Loucy (cell line): ENCODE measurements at regions not wholly inside any gene's neighbourhood (a gene's known extent, or its start where the extent isn't known, plus 50 kb on each side); places are given as distances from the start of the nearest gene placed in this dataset.
"Not testable (repeated sequence)": the region's sequence is repeated elsewhere in the genome, so short reads cannot be mapped to it uniquely, and the experiment has no call there.

Experiments used
- H2AFZ ChIP-seq: fragments of 200-600 bp; sonication (generic); 2 replicates; pipeline ENCODE4 v1.6.0; 2016; ENCODE audit warnings: antibody characterized with exemption, mild to moderate bottlenecking, low read length, moderate library complexity
- H3F3A ChIP-seq: fragments of 200-600 bp; 2 replicates; pipeline ENCODE4 v1.6.0; 2016; ENCODE audit warnings: antibody characterized with exemption, low read depth, mild to moderate bottlenecking
- H3K27me3 ChIP-seq: fragments of 200-600 bp; sonication (generic); 2 replicates; pipeline ENCODE4 v1.6.1; 2014; ENCODE audit warnings: low read length, mild to moderate bottlenecking; ENCODE audit not compliant: insufficient read depth, poor library complexity, severe bottlenecking
- H3K36me3 ChIP-seq: fragments of 200-600 bp; sonication (generic); 2 replicates; pipeline ENCODE4 v1.6.1; 2016; ENCODE audit warnings: low read length; ENCODE audit not compliant: insufficient read depth
- H3K4me1 ChIP-seq: fragments of 200-600 bp; sonication (generic); 2 replicates; pipeline ENCODE4 v1.5.1; 2014; ENCODE audit warnings: low read length, mild to moderate bottlenecking; ENCODE audit not compliant: insufficient read depth, poor library complexity, severe bottlenecking
- H3K4me2 ChIP-seq: fragments of 200-600 bp; sonication (generic); 2 replicates; pipeline ENCODE4 v1.6.0; 2014; ENCODE audit warnings: antibody characterized with exemption, low read length, low read depth, mild to moderate bottlenecking; ENCODE audit not compliant: poor library complexity, severe bottlenecking
- H3K4me3 ChIP-seq: fragments of 200-600 bp; sonication (generic); 2 replicates; pipeline ENCODE4 v1.5.1; 2014; ENCODE audit warnings: low read length, mild to moderate bottlenecking, mixed read lengths; ENCODE audit not compliant: poor library complexity, severe bottlenecking
- H3K79me2 ChIP-seq: fragments of 200-600 bp; sonication (generic); 2 replicates; pipeline ENCODE4 v1.6.1; 2014; ENCODE audit warnings: low read length; ENCODE audit not compliant: insufficient read depth
- H3K9ac ChIP-seq: fragments of 200-600 bp; sonication (generic); 2 replicates; pipeline ENCODE4 v1.6.0; 2014; ENCODE audit warnings: mild to moderate bottlenecking, low read depth, low read length, moderate library complexity; ENCODE audit not compliant: poor library complexity, severe bottlenecking
- H3K9me2 ChIP-seq: fragments of 200-600 bp; sonication (generic); replicated peaks from 2 replicates; pipeline ENCODE4 v1.6.1; 2016; ENCODE audit warnings: low read depth, low read length, mixed read lengths
- H3K9me3 ChIP-seq: fragments of 200-600 bp; sonication (generic); 2 replicates; pipeline ENCODE4 v1.6.1; 2014; ENCODE audit warnings: mild to moderate bottlenecking, antibody characterized with exemption, low read length, low read depth; ENCODE audit not compliant: insufficient read depth
- H4K20me1 ChIP-seq: fragments of 200-600 bp; sonication (generic); 2 replicates; pipeline ENCODE4 v1.6.0; 2014; ENCODE audit warnings: antibody characterized with exemption, low read length, mild to moderate bottlenecking; ENCODE audit not compliant: insufficient read depth, poor library complexity, severe bottlenecking
- EZH2phosphoT487 ChIP-seq: fragments of 200-600 bp; IDR thresholded peaks from 2 replicates; pipeline ENCODE4 v1.6.1; 2018; ENCODE audit warnings: antibody characterized with exemption, mild to moderate bottlenecking, moderate library complexity, borderline replicate concordance
- TF ChIP-seq, protein P1 (sequence below): fragments of 200-600 bp; sonication (generic); conservative IDR thresholded peaks from 2 replicates; pipeline ENCODE4 v1.5.1; 2014; ENCODE audit warnings: mild to moderate bottlenecking, antibody characterized with exemption, low read length

DNA sequence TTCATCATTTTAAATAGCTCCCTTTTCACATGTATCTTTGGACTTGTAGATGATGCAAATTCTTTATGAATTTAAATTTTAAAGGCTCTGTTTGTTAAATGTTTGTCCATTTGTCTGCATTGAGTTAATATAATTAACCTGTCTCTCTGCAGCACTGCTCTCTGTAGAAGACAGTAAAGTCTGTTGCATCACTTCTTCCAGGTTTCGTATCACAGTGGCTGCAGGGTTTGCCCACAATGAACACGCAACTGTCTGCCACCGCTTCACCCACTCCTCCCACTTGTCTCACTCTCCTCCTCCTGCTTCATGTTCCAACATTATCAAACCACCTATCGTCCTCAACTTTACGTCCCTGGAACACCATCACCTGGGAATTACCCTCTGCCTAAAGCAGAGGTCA lies 231.3 kb upstream of the SLC30A5 start:
- no peaks in the 10 kb centered on the region for H3F3A ChIP-seq
- no peaks in the 10 kb centered on the region for H4K20me1 ChIP-seq
- peaks cover 7% of the 10 kb centered on the region for H3K4me1 ChIP-seq
- no peaks in the 10 kb centered on the region for H3K9me3 ChIP-seq
- no peak overlapping the region for H3K9ac ChIP-seq
- H3K79me2 ChIP-seq: no peaks in the 10 kb centered on the region
- no peak overlapping the region for H3K4me3 ChIP-seq
- H3K27me3 ChIP-seq: no peaks in the 10 kb centered on the region
- H3K9me2 ChIP-seq: no peaks in the 10 kb centered on the region
- no peak overlapping the region for H2AFZ ChIP-seq
- H3K4me2 ChIP-seq: no peak overlapping the region
- no peak for TF ChIP-seq EZH2phosphoT487
- TF ChIP-seq, protein P1, sequence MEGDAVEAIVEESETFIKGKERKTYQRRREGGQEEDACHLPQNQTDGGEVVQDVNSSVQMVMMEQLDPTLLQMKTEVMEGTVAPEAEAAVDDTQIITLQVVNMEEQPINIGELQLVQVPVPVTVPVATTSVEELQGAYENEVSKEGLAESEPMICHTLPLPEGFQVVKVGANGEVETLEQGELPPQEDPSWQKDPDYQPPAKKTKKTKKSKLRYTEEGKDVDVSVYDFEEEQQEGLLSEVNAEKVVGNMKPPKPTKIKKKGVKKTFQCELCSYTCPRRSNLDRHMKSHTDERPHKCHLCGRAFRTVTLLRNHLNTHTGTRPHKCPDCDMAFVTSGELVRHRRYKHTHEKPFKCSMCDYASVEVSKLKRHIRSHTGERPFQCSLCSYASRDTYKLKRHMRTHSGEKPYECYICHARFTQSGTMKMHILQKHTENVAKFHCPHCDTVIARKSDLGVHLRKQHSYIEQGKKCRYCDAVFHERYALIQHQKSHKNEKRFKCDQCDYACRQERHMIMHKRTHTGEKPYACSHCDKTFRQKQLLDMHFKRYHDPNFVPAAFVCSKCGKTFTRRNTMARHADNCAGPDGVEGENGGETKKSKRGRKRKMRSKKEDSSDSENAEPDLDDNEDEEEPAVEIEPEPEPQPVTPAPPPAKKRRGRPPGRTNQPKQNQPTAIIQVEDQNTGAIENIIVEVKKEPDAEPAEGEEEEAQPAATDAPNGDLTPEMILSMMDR: no peak
- H3K36me3 ChIP-seq: no peaks in the 10 kb centered on the region

DNA sequence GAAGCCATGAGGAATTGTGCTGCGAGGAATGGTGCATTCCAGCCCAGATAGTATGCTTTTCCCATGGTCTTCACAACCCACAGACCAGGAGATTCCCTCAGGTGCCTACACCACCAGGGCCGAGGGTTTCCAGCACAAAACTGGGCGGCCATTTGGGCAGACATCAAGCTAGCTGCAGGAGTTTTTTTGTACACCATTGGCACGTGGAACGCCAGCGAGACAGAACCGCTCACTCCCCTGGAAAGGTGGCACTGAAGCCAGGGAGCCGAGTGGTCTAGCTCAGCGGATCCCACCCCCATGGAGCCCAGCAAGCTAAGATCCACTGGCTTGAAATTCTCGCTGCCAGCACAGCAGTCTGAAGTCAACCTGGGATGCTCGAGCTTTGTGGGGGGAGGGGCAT lies 228.6 kb upstream of the SLC30A5 start:
- not testable (repeated sequence) for H3F3A ChIP-seq, H3K4me1 ChIP-seq, H3K9me3 ChIP-seq, H3K79me2 ChIP-seq, H3K36me3 ChIP-seq, H3K9me2 ChIP-seq, H2AFZ ChIP-seq, H3K4me2 ChIP-seq, H4K20me1 ChIP-seq, H3K9ac ChIP-seq, H3K4me3 ChIP-seq, H3K27me3 ChIP-seq

DNA sequence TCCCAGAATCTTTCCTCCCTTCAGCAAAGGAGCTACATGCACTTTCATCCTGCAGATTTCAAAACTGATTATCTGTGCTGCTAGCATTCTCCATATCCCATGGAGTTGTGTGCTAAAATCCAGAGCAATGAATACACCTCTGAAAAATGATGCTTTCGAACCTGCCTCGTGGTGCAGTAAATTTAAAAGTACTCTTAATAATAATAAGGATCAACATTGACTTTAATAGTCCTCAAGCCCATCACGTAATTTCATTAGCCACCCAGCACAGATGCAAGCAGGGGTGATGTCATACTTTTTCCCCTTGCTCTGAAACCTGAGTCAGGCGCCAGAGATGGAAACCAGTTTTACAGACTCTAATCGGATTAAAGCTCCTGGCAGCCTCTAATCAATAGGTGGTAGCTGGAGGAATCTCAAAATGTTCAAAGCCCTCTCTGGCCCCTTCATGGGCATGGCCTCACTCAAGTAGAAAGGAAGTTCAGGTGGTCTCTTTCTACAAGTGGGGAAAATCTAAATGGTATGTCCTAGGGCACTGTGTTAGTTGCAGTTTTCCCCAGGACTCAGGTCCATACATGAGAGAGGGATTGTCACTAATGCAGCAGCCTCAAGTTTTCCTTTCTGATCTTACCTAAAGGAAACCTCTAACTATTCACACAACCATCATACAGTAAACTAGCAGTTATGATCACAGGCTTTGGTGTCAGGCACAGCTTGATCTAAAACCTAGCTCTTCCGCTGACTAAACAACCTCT lies 221.6 kb upstream of the SLC30A5 start:
- no peaks in the 10 kb centered on the region for H3K9me3 ChIP-seq
- no peaks in the 10 kb centered on the region for H3K36me3 ChIP-seq
- TF ChIP-seq, protein P1: no peak
- no peak for TF ChIP-seq EZH2phosphoT487
- H3K4me2 ChIP-seq: no peak overlapping the region
- no peak overlapping the region for H3K9ac ChIP-seq
- H3K4me3 ChIP-seq: no peak overlapping the region
- no peaks in the 10 kb centered on the region for H3K79me2 ChIP-seq
- no peaks in the 10 kb centered on the region for H3F3A ChIP-seq
- no peak overlapping the region for H2AFZ ChIP-seq
- no peaks in the 10 kb centered on the region for H3K27me3 ChIP-seq
- H3K9me2 ChIP-seq: no peaks in the 10 kb centered on the region
- H4K20me1 ChIP-seq: no peaks in the 10 kb centered on the region
- no peaks in the 10 kb centered on the region for H3K4me1 ChIP-seq

DNA sequence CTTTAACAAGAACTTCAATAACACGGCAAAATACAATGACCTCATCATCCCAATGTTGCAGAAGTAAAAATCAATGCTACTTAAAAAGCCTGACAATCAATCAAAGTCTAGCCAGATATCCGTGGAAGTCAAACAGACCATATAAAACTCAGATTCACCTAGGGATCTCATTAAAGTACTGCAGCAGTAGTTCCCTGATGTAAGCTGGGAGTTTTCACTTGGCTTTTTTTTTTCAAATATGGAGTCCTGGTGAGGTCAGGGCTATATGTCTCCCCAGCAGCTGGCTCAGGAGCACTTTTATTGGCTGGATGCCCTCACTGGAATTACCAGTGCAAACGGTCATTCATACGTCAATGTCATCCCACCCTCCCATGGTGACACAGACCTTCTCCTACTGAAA lies 220.6 kb upstream of the SLC30A5 start:
- no peaks in the 10 kb centered on the region for H3K79me2 ChIP-seq
- no peaks in the 10 kb centered on the region for H3K9me3 ChIP-seq
- TF ChIP-seq, protein P1: no peak
- no peak overlapping the region for H3K4me3 ChIP-seq
- H3K9ac ChIP-seq: no peak overlapping the region
- no peak overlapping the region for H3K4me2 ChIP-seq
- H3K36me3 ChIP-seq: no peaks in the 10 kb centered on the region
- H3F3A ChIP-seq: no peaks in the 10 kb centered on the region
- H3K27me3 ChIP-seq: no peaks in the 10 kb centered on the region
- H4K20me1 ChIP-seq: no peaks in the 10 kb centered on the region
- no peak overlapping the region for H2AFZ ChIP-seq
- H3K9me2 ChIP-seq: no peaks in the 10 kb centered on the region
- no peaks in the 10 kb centered on the region for H3K4me1 ChIP-seq
